Suprapubic skin (tissue), 4 donors: ENCODE measurements at regions not wholly inside any gene's neighbourhood (a gene's known extent, or its start where the extent isn't known, plus 50 kb on each side); places are given as distances from the start of the nearest gene placed in this dataset.

Experiments used
- CTCF ChIP-seq, 2 donors: fragments of 200-600 bp in 1 of 2; fragments of 450-650 bp in 1 of 2; sonication (generic) in 1 of 2; IDR thresholded peaks; one replicate each; pipeline ENCODE4 v1.5.1; 2016 to 2019; ENCODE audit warnings: antibody characterized with exemption in 2 of 2, mild to moderate bottlenecking in 1 of 2, moderate library complexity in 1 of 2
- EP300 ChIP-seq: sonication (generic); formaldehyde crosslinking; IDR thresholded peaks from one replicate; pipeline ENCODE4 v1.6.1; 2017; ENCODE audit warnings: antibody characterized with exemption
- POLR2A ChIP-seq, 2 donors: fragments of 450-650 bp; IDR thresholded peaks; one replicate each; pipeline ENCODE4 v1.6.1; 2017; ENCODE audit warnings: antibody characterized with exemption in 2 of 2, mild to moderate bottlenecking in 2 of 2, moderate library complexity in 2 of 2
- POLR2AphosphoS5 ChIP-seq, 3 donors: sonication (generic); formaldehyde crosslinking; IDR thresholded peaks; one replicate each; pipeline ENCODE4 v1.6.1; 2017; ENCODE audit warnings: antibody characterized with exemption in 3 of 3

- TF ChIP-seq CTCF (IDR thresholded peaks at IDR 0.05): no peak
- TF ChIP-seq POLR2A (IDR thresholded peaks at IDR 0.05): no peak
- TF ChIP-seq POLR2AphosphoS5 (IDR thresholded peaks at IDR 0.05): no peak
- no peak for TF ChIP-seq EP300
These were observed 60.4 kb upstream of the FOXQ1 start for GRCh38 chr6:1251198-1252155.
